SK-N-SH (cell line): ENCODE measurements at regions not wholly inside any gene's neighbourhood (a gene's known extent, or its start where the extent isn't known, plus 50 kb on each side); places are given as distances from the start of the nearest gene placed in this dataset.

Experiments used
- CTCF ChIA-PET: fragments of 300-600, 350-600 bp; formaldehyde crosslinking; extraction: SDS; loops from one replicate; lab custom pipeline; 2021; lab: Yijun Ruan, JAX
- POLR2A ChIA-PET: fragments of 350-600 bp; sonication (Branson Sonifier 250); formaldehyde crosslinking; extraction: SDS; loops from one replicate; lab custom pipeline; 2020; ENCODE audit warnings: antibody characterized with exemption, inconsistent platforms; lab: Yijun Ruan, JAX
- DNase-seq: peaks from one replicate; pipeline ENCODE4 v3.0.0; 2012
- H2AFZ ChIP-seq: fragments of 200-600 bp; sonication (generic); 2 replicates; pipeline ENCODE4 v1.8.1; 2016; ENCODE audit warnings: antibody characterized with exemption, mild to moderate bottlenecking, low read depth
- H3F3A ChIP-seq: fragments of 200-600 bp; sonication (generic); replicated peaks from 2 replicates; pipeline ENCODE3; 2016; ENCODE audit warnings: antibody characterized with exemption, mild to moderate bottlenecking; ENCODE audit not compliant: insufficient read depth
- H3K27ac ChIP-seq, 2 experiments: fragments of 200-500 bp in 1 of 2; fragments of 200-600 bp in 1 of 2; sonication (Bioruptor generic) in 1 of 2; sonication (generic), shearing (Covaris generic) in 1 of 2; 2 replicates each; pipeline versions ENCODE4 v1.5.1 to v1.6.1; 2014 to 2016; ENCODE audit warnings: low read depth in 2 of 2, inconsistent platforms in 1 of 2, low read length in 1 of 2, mild to moderate bottlenecking in 1 of 2, mixed read lengths in 1 of 2
- H3K27me3 ChIP-seq: fragments of 200-600 bp; sonication (generic), shearing (Covaris generic); 2 replicates; pipeline ENCODE4 v1.6.1; 2016; ENCODE audit warnings: mixed run types; ENCODE audit not compliant: insufficient read depth
- H3K36me3 ChIP-seq, 2 experiments: fragments of 200-500 bp in 1 of 2; fragments of 200-600 bp in 1 of 2; sonication (Bioruptor generic) in 1 of 2; sonication (generic) in 1 of 2; replicated peaks in 1 of 2; 2 replicates each; pipeline versions ENCODE3 to v1.5.1; 2014 to 2016; ENCODE audit warnings: low read length in 1 of 2, mild to moderate bottlenecking in 1 of 2; ENCODE audit not compliant: insufficient read depth in 2 of 2, control insufficient read depth in 1 of 2
- H3K4me1 ChIP-seq, 2 experiments: fragments of 200-500 bp in 1 of 2; fragments of 200-600 bp in 1 of 2; sonication (Bioruptor generic) in 1 of 2; sonication (generic), shearing (Covaris generic) in 1 of 2; 2 replicates each; pipeline versions ENCODE4 v1.5.1 to v1.6.1; 2014 to 2016; ENCODE audit warnings: low read depth in 1 of 2, low read length in 1 of 2, mixed run types in 1 of 2; ENCODE audit not compliant: insufficient read depth in 2 of 2, control insufficient read depth in 1 of 2
- H3K4me2 ChIP-seq: fragments of 200-600 bp; sonication (generic), shearing (Covaris generic); 2 replicates; pipeline ENCODE4 v1.6.1; 2017; ENCODE audit warnings: mixed run types
- H3K4me3 ChIP-seq, 2 experiments: fragments of 200-500 bp in 1 of 2; fragments of 200-600 bp in 1 of 2; sonication (Bioruptor generic) in 1 of 2; sonication (generic), shearing (Covaris generic) in 1 of 2; 2 replicates each; pipeline versions ENCODE4 v1.5.1 to v1.8.1; 2014 to 2016; ENCODE audit warnings: low read depth in 2 of 2, inconsistent platforms in 1 of 2, low read length in 1 of 2, mild to moderate bottlenecking in 1 of 2, mixed read lengths in 1 of 2, moderate library complexity in 1 of 2
- H3K79me2 ChIP-seq: fragments of 200-600 bp; sonication (generic); 2 replicates; pipeline ENCODE4 v1.8.1; 2017; ENCODE audit warnings: mild to moderate bottlenecking; ENCODE audit not compliant: insufficient read depth
- H3K9ac ChIP-seq: fragments of 200-600 bp; sonication (generic); 2 replicates; pipeline ENCODE4 v1.6.1; 2017; ENCODE audit warnings: mixed run types
- H3K9me2 ChIP-seq: fragments of 200-600 bp; sonication (generic); 2 replicates; pipeline ENCODE4 v1.6.1; 2017; ENCODE audit warnings: mixed run types
- H3K9me3 ChIP-seq: fragments of 200-600 bp; sonication (generic); 2 replicates; pipeline ENCODE4 v1.6.1; 2017; ENCODE audit warnings: mixed run types, mild to moderate bottlenecking, moderate library complexity
- H4K20me1 ChIP-seq: fragments of 200-600 bp; sonication (generic); 2 replicates; pipeline ENCODE4 v1.6.1; 2017; ENCODE audit warnings: mild to moderate bottlenecking, mixed run types; ENCODE audit not compliant: insufficient read depth
- CHD2 ChIP-seq: fragments of 150-350 bp; IDR thresholded peaks from 2 replicates; pipeline ENCODE4 v1.6.1; 2018; ENCODE audit warnings: low read length; ENCODE audit not compliant: partially characterized antibody
- EP300 ChIP-seq, 2 experiments: IDR thresholded peaks; 2 replicates each; pipeline versions ENCODE4 v1.4.0 to v1.6.1; 2012; ENCODE audit warnings: borderline replicate concordance in 1 of 2, low read depth in 1 of 2, low read length in 1 of 2
- FOXM1 ChIP-seq: IDR thresholded peaks from 2 replicates; pipeline ENCODE4 v1.4.0; 2012; ENCODE audit warnings: low read depth, mild to moderate bottlenecking
- GABPA ChIP-seq: IDR thresholded peaks from 2 replicates; pipeline ENCODE4 v1.4.0; 2012; ENCODE audit warnings: low read depth, mild to moderate bottlenecking
- GATA2 ChIP-seq: sonication (generic); formaldehyde crosslinking; IDR thresholded peaks from 2 replicates; pipeline ENCODE4 v1.5.0; 2020; ENCODE audit warnings: mild to moderate bottlenecking, missing genetic modification reagents
- JUND ChIP-seq: IDR thresholded peaks from 2 replicates; pipeline ENCODE4 v1.4.0; 2012
- MEF2A ChIP-seq: IDR thresholded peaks from 2 replicates; pipeline ENCODE4 v1.4.0; 2012; ENCODE audit warnings: low read depth, borderline replicate concordance
- MXI1 ChIP-seq: IDR thresholded peaks from 2 replicates; pipeline ENCODE4 v1.6.1; 2012; ENCODE audit warnings: mild to moderate bottlenecking, low read depth, low read length, improper control_type of control experiment
- NRF1 ChIP-seq: IDR thresholded peaks from 2 replicates; pipeline ENCODE4 v1.6.1; 2012; ENCODE audit warnings: low read depth, mild to moderate bottlenecking, low read length
- RAD21 ChIP-seq: IDR thresholded peaks from 2 replicates; pipeline ENCODE4 v1.6.1; 2012; ENCODE audit warnings: mild to moderate bottlenecking, low read length
- RFX5 ChIP-seq: IDR thresholded peaks from 2 replicates; pipeline ENCODE4 v1.6.1; 2012; ENCODE audit warnings: mild to moderate bottlenecking, improper control_type of control experiment, low read length
- SIN3A ChIP-seq: IDR thresholded peaks from 2 replicates; pipeline ENCODE4 v1.6.1; 2012; ENCODE audit warnings: low read depth, mild to moderate bottlenecking, low read length, moderate library complexity, borderline replicate concordance
- TEAD4 ChIP-seq: IDR thresholded peaks from 2 replicates; pipeline ENCODE4 v1.4.0; 2012; ENCODE audit warnings: mild to moderate bottlenecking, borderline replicate concordance; ENCODE audit not compliant: insufficient read depth
- YY1 ChIP-seq: IDR thresholded peaks from 2 replicates; pipeline ENCODE4 v1.4.0; 2012; ENCODE audit warnings: low read depth, mild to moderate bottlenecking
- WGBS: methylation state at CpG from one replicate; pipeline ENCODE4 v1.1.6; 2017; ENCODE audit warnings: low lambda C conversion rate; 5-methylcytosine and 5-hydroxymethylcytosine counted together
- TF ChIP-seq, protein P1 (sequence below): IDR thresholded peaks from 2 replicates; pipeline ENCODE4 v1.4.0; 2012; ENCODE audit warnings: low read depth, borderline replicate concordance

DNA sequence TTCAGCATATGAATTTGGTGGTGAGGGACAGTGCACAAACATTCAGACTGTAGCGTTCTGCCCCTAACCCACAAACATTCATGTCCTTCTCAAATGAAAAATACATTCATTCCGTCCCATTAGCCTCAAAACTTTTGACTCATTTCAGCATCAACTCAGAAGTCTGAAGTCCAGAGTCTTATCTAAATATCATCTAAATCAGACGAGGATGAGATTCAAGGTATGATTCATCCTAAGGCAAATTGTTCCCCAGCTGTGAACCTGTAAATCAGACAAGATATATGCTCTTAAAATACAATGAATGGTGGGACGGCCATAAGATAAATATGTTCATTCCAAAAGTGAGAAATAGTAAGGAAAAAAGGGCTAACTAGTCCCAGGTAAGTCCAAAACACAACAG lies 1195.6 kb upstream of the ADGRL4 start:
- no peaks in the 10 kb centered on the region for H3K36me3 ChIP-seq
- H3K4me3 ChIP-seq, result no peak overlapping the region
- CTCF ChIA-PET, result interaction anchor here (1.9 kb wide), 1 partner anchor 15 kb away, joined by 7 read pairs; no protein-coding TSS in a partner anchor
- H3K27me3 ChIP-seq, result no peaks in the 10 kb centered on the region
- H3F3A ChIP-seq, result no peaks in the 10 kb centered on the region
- POLR2A ChIA-PET, result no interaction called here
- H4K20me1 ChIP-seq, result no peaks in the 10 kb centered on the region
- no peaks in the 10 kb centered on the region for H3K79me2 ChIP-seq
- no peak for DNase-seq
- no peaks in the 10 kb centered on the region for H3K9me2 ChIP-seq
- TF ChIP-seq EP300 (IDR thresholded peaks at IDR 0.05; ENCODE audit: borderline replicate concordance in 1 of 2, low read depth in 1 of 2, low read length in 1 of 2), result no peak
- TF ChIP-seq GATA2 (CRISPR knock-in tag), result no peak
- TF ChIP-seq SIN3A, result no peak
- TF ChIP-seq, protein P1, sequence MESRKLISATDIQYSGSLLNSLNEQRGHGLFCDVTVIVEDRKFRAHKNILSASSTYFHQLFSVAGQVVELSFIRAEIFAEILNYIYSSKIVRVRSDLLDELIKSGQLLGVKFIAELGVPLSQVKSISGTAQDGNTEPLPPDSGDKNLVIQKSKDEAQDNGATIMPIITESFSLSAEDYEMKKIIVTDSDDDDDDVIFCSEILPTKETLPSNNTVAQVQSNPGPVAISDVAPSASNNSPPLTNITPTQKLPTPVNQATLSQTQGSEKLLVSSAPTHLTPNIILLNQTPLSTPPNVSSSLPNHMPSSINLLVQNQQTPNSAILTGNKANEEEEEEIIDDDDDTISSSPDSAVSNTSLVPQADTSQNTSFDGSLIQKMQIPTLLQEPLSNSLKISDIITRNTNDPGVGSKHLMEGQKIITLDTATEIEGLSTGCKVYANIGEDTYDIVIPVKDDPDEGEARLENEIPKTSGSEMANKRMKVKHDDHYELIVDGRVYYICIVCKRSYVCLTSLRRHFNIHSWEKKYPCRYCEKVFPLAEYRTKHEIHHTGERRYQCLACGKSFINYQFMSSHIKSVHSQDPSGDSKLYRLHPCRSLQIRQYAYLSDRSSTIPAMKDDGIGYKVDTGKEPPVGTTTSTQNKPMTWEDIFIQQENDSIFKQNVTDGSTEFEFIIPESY, result no peak
- TF ChIP-seq, all 33 proteins: peak for 0
- Histone ChIP-seq H3K4me2 (no peak overlapping the region), H3K9ac (no peak overlapping the region), H3K4me1 (no peaks in the 10 kb centered on the region), H3K9me3 (no peaks in the 10 kb centered on the region), H3K27ac (no peak overlapping the region), H2AFZ (no peak overlapping the region)
- WGBS, result 48% methylated on average over 4 of the region's 4 CpGs

GRCh38 chr1:80194221-80194620 lies 1187.7 kb upstream of the ADGRL4 start:
- no peaks in the 10 kb centered on the region for H4K20me1 ChIP-seq
- no peak overlapping the region for H2AFZ ChIP-seq
- H3K27me3 ChIP-seq, result no peaks in the 10 kb centered on the region
- no peaks in the 10 kb centered on the region for H3K4me1 ChIP-seq
- ChIA-PET CTCF (no interaction called here), POLR2A (no interaction called here)
- H3K79me2 ChIP-seq, result no peaks in the 10 kb centered on the region
- WGBS, result 68% methylated on average over 4 of the region's 4 CpGs
- no peaks in the 10 kb centered on the region for H3K9me2 ChIP-seq
- DNase-seq, result no peak
- H3F3A ChIP-seq, result no peaks in the 10 kb centered on the region
- no peak overlapping the region for H3K9ac ChIP-seq
- no peaks in the 10 kb centered on the region for H3K36me3 ChIP-seq
- no peaks in the 10 kb centered on the region for H3K9me3 ChIP-seq
- no peak overlapping the region for H3K4me2 ChIP-seq
- H3K27ac ChIP-seq, result no peak overlapping the region
- TF ChIP-seq YY1 (no peak), RFX5 (no peak), FOXM1 (no peak), TEAD4 (no peak), JUND (no peak), MXI1 (no peak), MEF2A (no peak), RAD21 (no peak), CHD2 (no peak), GABPA (no peak), NRF1 (no peak)
- H3K4me3 ChIP-seq, result no peak overlapping the region
